ENCODE measurements at regions not wholly inside any gene's neighbourhood (a gene's known extent, or its start where the extent isn't known, plus 50 kb on each side); places are given as distances from the start of the nearest gene placed in this dataset.

DNA sequence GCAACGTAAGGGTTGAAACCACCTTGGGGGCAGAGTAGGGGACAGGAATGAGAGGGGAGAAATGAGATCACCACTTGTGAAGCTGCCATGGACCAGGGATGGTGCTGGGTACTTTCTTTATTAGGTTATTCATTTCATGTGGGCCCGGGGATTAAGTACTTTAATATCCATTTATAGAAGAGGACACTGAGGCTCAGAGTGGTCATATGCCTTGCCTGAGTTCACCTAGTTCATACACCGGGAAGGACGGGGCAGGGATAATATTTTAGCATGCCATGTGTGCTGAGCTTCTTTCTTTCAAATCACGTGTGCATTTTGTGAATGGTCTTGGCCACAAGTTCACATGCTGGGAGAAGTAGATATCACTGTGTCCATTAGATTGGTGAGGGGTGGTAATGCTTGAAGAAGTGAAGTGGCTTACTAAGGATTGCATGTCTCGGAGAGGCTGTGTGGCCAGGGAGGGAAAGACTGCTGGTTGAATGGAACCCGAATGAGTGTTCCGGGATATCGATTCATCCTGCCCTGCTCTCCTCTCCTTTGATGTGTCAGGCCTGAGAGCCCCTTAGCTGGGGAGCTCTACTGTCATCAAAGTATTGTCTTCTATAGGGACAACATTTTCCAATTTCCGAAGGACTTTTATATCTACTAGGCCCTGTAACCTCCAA, 187.1 kb downstream of the MYCN start:
- Histone ChIP-seq H4K20me1 (ENCODE audit: control insufficient read depth, insufficient read depth, insufficient read length) (no peaks in the 10 kb centered on the region), H2AFZ (ENCODE audit: low read length) (no peak overlapping the region), H2AK5ac (ENCODE audit: insufficient read length, low read length) (no peak overlapping the region), H3K4me2 (ENCODE audit: insufficient read depth, insufficient read length, low read length) (no peak overlapping the region), H4K91ac (ENCODE audit: insufficient read length, low read depth, low read length) (no peak overlapping the region), H2BK120ac (ENCODE audit: low read depth, low read length, poor library complexity, severe bottlenecking) (no peak overlapping the region), H3K18ac (ENCODE audit: insufficient read length, low read depth, low read length) (no peak overlapping the region), H3K56ac (ENCODE audit: insufficient read length, low read depth, low read length) (no peak overlapping the region), H4K8ac (replicated peaks; ENCODE audit: insufficient read length, low read depth, low read length) (no peak overlapping the region), H3K9me3 (ENCODE audit: control insufficient read depth, low read depth, low read length) (no peaks in the 10 kb centered on the region), H4K5ac (ENCODE audit: insufficient read length, low read depth, low read length) (no peak overlapping the region), H2BK20ac (ENCODE audit: low read depth, low read length, poor library complexity, severe bottlenecking) (no peak overlapping the region), H3T11ph (ENCODE audit: low read length) (no peak overlapping the region), H3K23ac (ENCODE audit: insufficient read length, low read depth, low read length) (no peak overlapping the region), H3K14ac (ENCODE audit: insufficient read depth, low read length) (no peak overlapping the region), H3K23me2 (ENCODE audit: insufficient read length, low read depth, low read length, poor library complexity, severe bottlenecking) (no peaks in the 10 kb centered on the region), H3K79me1 (ENCODE audit: insufficient read depth, low read depth, low read length, poor library complexity, severe bottlenecking) (no peaks in the 10 kb centered on the region), H2BK12ac (ENCODE audit: insufficient read length, low read depth, low read length) (no peak overlapping the region), H3K4me1 (ENCODE audit: insufficient read depth, low read length) (no peaks in the 10 kb centered on the region), H3K79me2 (ENCODE audit: insufficient read depth, low read length) (no peaks in the 10 kb centered on the region), H2BK15ac (ENCODE audit: low read depth, low read length) (no peak overlapping the region), H3K27ac (ENCODE audit: insufficient read length, low read depth, low read length) (no peak overlapping the region), H2BK5ac (ENCODE audit: insufficient read length, low read length) (no peak overlapping the region), H3K27me3 (ENCODE audit: insufficient read depth, low read length) (no peaks in the 10 kb centered on the region), H3K9ac (ENCODE audit: extremely low read depth, insufficient read length, low read length) (no peak overlapping the region), H3K4ac (ENCODE audit: low read depth, low read length) (no peak overlapping the region)
- peaks cover 4 to 13% of the 10 kb centered on the region in 2 experiments; a peak in 2 of 4 replicates for H3K4me1 Mint-ChIP-seq
- no CpG with 5 or more reads among the region's 10 CpGs for WGBS (ENCODE audit: extremely low coverage, insufficient read length, low lambda C conversion rate)
- no peaks in the 10 kb centered on the region; a peak in 1 of 7 replicates for H3K36me3 Mint-ChIP-seq (ENCODE audit: insufficient read depth in 1 of 3, low read depth in 3 of 3)
- no peak overlapping the region for H3K4me3 Mint-ChIP-seq
- no peak for DNase-seq
- H3K27ac Mint-ChIP-seq: no peak overlapping the region
- H3K27me3 Mint-ChIP-seq (ENCODE audit: low read depth): peaks cover 5% of the 10 kb centered on the region; the same call in 1 of the 2 replicates
- H3K9me3 Mint-ChIP-seq: no peaks in the 10 kb centered on the region; a peak in 1 of 5 replicates
- TF ChIP-seq, protein P1, sequence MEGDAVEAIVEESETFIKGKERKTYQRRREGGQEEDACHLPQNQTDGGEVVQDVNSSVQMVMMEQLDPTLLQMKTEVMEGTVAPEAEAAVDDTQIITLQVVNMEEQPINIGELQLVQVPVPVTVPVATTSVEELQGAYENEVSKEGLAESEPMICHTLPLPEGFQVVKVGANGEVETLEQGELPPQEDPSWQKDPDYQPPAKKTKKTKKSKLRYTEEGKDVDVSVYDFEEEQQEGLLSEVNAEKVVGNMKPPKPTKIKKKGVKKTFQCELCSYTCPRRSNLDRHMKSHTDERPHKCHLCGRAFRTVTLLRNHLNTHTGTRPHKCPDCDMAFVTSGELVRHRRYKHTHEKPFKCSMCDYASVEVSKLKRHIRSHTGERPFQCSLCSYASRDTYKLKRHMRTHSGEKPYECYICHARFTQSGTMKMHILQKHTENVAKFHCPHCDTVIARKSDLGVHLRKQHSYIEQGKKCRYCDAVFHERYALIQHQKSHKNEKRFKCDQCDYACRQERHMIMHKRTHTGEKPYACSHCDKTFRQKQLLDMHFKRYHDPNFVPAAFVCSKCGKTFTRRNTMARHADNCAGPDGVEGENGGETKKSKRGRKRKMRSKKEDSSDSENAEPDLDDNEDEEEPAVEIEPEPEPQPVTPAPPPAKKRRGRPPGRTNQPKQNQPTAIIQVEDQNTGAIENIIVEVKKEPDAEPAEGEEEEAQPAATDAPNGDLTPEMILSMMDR (conservative IDR thresholded peaks at IDR 0.05): no peak

All from H9 (cell line).